C1 segment of cervical spinal cord (tissue), 14 donors: ENCODE measurements at regions not wholly inside any gene's neighbourhood (a gene's known extent, or its start where the extent isn't known, plus 50 kb on each side); places are given as distances from the start of the nearest gene placed in this dataset.
"Not testable (repeated sequence)": the region's sequence is repeated elsewhere in the genome, so short reads cannot be mapped to it uniquely, and the experiment has no call there.

Experiments used
- DNase-seq, 14 donors: peaks; one replicate each; lab custom pipeline; 2025; lab: John Stamatoyannopoulos, UW

DNA sequence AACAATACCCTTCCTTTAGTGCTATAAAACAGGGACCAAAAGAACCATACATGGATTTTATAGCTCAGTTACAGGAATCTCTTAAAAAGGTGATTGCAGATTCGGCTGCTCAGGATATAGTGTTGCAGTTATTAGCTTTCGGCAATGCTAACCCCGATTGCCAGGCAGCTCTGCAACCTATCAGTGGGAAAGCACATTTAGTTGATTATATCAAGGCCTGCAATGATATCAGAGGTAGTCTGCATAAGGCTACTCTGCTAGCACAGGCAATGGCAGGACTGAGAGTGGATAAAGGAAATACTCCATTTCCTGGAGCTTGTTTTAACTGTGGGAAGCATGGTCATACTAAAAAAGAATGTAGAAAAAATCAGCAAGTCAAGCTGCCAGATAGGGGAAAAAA lies 327.7 kb downstream of the REEP3 start:
- DNase-seq = not testable (repeated sequence)

DNA sequence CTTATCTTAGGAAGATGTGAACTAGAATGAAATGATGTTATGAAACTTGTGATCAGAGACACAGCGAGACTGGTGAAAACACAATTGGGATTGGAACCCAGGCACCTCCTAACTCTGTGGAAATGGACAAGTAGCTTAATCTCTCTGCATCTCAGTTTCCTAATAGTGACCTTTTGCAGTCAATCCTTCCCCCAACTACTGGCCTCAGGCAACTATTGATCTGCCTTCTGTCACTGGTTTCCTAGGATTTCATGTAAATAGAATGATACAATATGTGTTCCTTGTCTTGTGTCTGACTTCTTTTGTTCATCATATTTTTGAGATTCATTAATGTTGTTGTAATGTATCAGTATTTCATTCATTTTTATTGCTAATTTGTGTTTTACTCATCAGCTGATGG lies 341.7 kb downstream of the REEP3 start:
- no peak for DNase-seq

DNA sequence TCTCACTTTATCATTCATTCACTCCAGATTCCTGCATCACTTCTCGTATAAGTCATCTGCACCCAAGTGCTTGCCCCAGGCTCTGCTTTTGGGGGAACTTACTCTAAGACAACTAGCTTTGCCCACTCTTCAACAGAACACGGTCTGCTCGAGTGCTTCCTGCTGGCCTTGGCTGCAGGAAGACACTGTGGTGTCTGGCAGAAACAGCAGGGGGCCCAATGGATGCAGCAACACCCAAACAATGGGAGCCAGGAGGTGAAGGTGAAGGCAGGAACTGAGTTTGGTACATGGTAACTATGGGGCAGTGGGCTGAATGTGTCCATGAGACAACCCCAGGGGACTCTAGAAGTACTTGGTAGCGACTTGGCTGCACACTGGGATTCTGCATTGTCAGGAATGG lies 344.0 kb downstream of the REEP3 start:
- DNase-seq = no peak

DNA sequence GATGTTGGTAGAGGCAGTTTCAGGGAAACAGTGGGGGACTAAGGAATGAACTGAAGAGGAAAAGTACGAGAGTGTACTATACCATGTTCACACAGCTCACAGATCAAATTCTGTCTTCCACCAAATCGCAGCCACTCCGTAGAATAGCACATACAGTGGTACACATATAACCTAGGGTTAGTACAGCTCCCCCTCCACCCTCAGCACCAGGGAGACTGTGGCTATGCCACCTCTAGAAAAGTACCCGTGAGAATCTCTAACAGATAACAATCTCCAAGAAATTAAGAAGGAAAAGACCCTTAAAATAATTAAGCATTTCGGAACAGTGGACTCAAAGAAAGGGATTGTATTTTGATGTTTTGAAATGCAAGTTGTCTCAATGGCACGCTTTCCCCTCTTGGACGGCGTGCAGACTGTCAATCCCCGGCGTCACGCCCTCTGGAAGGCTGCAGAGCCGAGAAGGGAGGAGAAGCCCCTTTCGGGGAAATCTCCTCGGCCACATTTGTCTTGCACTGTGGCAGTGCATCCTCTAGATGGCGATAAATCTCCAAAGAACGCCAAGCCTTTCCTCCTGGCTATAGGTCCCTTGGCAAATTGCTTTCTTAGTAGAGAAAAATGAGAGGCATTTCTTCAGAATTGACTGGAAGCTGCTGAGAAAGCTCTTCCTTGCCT lies 345.0 kb downstream of the REEP3 start:
- peak in 8 of 14 donors; percentile 5 to 66 (median 14) for DNase-seq

DNA sequence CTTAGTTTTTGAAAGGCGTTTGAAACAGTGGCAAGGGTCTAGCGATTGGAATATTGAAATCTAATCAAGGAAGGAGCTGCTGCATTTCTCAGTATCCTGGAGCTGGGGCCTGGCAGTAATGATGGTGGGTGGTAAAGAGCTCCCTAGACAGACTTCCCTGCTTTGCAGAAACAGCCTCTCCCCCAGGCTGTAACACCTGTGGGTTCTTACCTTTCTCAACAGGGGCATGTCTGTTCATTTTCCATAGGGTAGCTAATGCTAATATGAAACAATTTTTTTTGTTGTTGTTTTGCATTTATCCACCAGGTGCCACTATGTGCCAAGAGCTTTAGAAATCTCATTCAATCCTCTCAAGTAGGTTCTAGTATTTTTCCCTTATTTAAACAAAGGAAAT lies 345.5 kb downstream of the REEP3 start:
- peak in 1 of 14 donors; percentile 66 for DNase-seq

DNA sequence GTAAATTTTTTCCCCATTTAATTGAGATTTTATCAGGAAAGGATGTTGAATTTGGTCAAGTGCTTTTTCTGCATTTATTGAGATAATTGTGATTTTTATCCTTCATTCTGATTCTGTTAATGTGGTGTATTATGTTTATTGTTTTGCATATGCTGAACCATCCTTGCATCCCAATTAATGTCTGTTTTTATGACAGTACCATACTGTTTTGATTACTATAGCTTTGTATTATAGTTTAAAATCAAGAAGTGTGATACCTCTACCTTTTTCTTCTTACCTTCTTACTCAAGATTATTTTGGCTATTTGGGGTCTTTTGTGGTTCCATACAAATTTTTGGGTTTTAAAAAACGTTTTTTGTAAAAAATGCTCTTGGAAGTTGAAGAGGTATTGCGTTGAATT lies 357.2 kb downstream of the REEP3 start:
- DNase-seq = no peak

DNA sequence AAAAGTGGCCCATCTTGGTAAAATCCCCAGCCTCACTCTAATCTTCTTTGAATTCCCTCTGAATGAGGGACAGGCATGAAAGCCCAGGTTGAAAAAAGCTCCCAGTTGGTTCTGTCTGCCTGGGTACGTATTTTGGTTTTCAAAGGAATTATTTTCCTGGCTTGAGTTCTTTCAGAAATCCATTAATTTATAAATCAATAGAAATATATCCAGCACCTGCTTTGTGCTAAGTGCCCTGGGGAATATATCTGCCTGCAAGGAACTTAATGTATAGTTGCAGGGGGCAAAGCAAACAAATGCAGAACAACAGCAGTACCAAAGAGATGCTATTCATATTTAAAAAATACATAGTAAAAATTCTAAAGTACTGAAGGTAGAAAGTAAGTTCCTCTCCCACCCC lies 362.7 kb downstream of the REEP3 start:
- DNase-seq = no peak

DNA sequence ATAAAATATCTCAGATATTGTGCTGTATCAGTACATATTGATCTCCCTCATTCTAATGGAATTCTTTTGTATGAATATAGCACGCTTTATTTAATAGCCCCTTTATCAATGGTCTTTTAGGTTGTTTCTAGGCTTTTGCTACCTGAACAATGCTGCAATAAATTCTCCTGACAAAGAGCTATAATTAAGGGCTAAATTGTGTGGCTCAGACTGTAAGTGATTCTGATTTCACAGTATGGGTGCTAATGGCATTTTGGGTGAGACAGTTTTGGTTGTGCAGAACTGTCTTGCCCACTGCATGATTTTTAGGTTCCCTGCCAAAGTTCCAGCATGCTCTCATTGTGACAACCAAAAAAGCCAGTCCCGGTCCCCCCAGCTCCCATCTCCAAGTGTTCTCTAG lies 363.2 kb downstream of the REEP3 start:
- DNase-seq = peak in 1 of 14 donors; percentile 39

DNA sequence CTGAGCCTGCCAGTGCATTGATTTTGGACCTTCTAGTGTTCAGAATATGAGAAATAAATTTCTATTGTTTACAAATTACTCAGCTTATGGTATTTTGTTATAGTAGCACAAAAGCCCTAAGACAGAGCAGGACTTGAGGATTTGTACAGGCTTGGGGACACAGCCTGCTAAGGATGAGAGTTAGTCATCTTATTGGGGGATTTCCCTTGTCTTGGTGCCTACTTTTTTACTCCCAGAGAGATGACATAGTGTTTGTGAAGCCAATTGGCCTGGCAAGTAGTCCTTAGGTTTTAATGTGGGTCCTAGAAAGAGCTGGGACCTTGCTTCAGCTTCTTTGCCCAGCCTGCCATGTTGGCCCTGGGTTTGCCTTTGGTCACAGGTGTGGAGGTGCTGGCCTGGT lies 364.0 kb downstream of the REEP3 start:
- DNase-seq = peak in 1 of 14 donors; percentile 13

DNA sequence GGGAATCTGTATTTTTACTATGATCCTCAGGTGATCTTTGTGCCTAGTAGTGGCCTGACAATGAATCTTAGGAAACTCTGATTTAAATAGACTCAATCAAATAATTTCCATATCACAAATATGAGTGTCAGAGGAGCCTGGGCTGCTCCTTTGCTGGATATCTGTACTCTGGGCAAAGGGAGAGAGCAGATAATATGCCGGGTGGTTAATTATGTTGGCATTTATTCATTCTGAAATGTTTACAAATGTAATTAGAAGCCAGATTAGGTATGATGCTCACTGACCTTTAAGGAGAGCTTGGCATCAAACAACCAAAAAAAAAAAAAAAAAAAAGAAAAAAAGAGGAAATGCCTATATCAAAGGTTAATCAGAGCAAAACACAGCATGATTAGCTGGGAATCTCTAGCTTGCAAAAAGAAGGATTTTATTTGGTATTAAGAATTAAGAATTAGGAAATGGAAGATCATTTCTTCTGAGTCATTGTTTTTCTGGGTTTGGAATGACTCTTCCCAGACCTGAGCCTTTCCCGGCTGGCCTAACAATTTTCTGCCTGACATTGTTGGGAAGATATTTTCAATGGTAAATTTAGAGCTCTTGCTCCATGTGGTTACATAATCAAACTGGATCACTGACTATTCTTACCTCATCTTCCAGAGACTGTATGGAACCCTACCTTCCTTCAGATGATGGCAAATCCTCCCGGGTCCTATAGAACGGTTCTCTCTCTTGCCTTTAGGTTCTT lies 365.3 kb downstream of the REEP3 start:
- peak in 1 of 14 donors; percentile 89 for DNase-seq

DNA sequence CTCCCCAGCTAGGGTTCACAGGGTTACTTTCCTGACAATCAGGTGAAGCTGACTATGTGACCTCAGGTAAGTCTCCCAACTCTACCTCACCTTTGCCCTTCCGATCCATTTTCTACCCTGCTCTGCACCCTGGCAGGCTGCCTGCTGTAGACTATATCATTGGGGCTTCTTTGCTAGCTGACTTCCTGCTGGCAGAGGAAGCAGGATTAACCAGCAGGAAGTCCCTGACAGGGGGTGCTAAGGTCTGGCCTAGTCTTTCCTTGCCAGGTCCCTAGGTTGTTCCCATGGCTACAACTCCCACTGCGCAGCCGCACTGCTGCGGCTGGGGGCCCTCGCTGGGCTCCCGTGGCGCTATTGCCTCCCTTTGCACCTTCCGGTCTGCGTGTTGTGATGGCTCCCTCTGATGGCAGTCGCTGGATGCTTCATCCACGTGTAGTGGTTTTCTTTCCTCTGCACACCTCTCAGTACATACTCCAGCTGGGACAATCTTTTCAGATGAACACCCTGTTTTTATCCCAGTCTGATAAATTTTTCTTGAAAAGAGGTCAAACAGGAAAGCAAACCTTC lies 365.9 kb downstream of the REEP3 start:
- DNase-seq = peak in 1 of 14 donors; percentile 86

DNA sequence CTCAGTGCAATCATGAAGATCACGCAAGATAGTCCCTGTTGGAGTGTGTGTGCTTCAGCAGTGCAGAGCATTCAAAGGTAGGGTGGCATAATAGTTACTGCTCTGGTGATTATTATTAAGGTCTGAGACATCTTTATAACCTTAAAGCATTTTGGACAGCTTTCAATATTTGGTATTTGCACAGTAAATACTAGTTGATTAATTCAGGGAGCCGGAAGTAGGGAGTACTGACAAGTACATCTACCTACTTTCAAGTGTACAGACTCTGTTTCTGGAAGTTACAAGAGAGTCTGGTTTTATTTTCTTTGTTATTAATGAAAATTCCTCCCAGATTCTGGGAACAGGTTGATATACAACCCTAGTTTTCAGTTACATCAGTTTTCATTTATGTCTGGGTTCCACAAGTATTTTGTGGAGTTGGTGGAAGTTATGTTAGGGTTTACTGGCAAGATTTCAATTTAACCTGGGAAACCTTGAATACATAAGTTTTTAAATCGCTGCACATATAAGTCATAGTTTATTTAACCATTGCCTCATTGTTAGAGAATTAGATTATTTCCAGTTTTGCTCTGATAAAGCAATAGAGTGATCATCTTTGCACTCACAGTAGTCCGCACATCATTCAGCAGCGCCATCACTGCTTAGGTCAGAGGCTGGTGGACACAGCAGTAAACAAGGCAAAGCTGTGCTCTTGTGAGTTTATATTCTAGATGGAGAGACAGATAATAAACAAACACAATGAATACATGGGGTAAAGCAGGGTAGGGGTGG lies 366.6 kb downstream of the REEP3 start:
- peak in 1 of 14 donors; percentile 29 for DNase-seq

DNA sequence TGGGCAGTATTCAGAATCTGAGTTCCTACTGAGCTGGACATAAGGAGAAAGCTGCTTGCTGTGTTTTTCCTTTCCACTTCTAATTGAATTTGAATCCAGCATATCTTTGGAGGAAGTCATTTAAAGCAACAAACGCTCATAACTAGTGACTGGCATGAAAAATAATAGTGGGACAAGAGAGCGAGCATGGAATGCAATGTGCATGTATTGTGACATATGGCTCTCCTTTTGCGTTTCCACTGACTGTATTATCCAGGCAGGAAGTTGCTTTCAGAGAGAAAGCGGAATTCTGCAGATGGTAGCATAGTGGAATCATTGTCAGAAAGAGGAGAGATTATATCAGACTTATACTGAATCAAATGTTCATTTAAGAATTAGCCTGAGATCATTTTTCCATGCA lies 368.6 kb downstream of the REEP3 start:
- peak in 1 of 14 donors; percentile 90 for DNase-seq

DNA sequence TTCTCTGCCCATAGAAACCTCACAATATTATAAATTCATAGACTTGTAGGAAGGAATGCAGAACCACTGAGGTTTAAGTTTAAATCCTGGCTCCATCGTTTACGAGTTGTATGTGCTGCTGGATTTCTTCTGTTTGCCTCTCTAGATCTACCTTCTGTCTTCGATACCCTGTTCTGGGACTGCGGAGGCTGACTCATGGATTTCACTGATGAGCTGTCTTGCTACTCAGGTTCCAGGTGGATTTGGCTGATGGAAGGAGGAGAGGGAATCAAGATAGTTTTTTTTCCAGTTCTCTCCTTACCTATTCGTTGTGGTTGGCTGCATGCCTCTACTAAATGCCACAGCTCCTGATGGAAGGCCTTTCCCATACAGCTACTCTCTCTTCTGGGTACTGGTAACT lies 375.8 kb downstream of the REEP3 start:
- DNase-seq = no peak

DNA sequence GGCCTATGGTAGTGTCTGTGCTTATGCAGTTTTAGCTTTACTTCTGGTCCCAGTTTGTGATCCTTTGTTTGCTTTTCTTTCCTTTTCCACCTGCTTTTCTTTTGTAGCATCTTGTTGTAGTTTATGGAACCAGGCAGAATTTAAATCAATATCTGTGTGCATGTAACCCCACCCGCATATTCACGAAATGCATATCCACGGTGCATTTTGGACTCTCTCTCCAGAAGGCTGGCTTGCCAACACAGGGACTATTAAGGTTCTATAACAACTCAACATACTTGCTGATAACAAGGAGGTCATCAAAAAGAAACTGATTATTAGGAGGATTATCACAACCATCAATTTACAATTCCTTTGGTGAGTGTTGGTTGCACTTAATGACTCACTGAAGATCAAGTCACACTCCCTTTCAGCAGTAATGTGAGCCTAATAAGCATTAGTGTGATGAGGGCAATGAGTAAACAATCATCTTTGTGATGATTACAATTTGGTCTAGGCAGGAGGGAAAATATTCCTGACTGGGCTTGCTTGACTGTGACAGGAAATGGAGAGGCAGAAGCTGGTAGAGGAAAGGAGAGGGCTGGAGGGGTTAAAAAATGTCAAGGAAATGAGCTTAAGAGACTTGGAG lies 378.6 kb downstream of the REEP3 start:
- no peak for DNase-seq

DNA sequence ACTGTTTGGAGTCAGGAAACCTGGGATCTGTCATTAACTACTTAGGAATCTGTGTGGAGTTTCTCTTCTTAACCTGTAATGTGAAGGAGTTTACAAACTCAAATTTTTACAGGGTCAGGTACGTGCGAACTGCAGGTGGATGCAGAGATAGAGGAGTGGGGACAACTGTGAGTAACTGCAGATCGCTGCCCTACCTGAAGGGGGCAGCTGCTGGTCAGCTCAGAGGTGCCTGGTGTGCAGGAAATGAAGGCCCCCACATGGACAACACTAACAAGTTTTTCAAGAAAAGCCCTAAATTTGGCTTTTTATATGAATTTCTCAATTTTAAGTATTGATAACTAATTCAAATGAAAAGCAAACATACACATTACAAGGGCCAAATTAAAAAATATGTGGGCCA lies 380.0 kb downstream of the REEP3 start:
- DNase-seq = no peak

DNA sequence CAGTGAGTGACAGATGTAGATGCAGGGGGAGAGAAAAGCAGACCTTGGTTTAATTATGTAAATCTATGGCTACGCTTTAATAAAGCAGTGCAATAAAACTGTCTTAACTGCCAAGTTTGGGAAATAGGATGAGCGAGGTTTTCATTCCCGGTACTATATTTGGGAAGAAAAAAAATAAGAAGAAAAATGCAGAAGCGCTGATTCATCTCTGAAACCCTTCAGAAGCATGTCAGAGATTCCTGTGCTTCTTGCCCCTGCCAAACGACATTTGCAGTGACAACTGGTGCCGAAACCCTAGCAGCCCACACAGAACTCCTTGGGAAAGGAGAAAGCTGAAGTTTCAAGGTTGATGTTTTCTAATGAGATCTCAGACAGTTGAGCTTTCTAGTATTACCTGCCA lies 380.7 kb downstream of the REEP3 start:
- no peak for DNase-seq

DNA sequence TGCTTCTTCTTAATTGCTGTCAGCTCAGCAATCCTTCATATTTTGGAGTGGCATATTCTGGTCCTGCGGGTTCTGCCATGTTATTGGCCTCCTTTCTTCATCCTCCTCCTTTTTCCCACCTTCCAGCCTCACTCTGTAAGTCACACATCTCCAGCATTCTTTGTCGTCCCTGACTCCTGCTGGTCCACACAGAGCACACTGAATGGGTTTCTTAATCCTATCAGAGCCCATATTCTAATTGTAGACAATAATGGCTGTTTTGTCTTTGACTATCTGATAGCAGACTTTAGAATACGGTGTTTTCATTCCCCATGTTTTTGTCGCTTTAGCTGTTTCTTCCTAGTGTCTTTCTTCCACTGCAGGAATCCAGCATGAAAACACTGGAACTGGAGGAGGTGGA lies 389.6 kb downstream of the REEP3 start:
- no peak for DNase-seq

DNA sequence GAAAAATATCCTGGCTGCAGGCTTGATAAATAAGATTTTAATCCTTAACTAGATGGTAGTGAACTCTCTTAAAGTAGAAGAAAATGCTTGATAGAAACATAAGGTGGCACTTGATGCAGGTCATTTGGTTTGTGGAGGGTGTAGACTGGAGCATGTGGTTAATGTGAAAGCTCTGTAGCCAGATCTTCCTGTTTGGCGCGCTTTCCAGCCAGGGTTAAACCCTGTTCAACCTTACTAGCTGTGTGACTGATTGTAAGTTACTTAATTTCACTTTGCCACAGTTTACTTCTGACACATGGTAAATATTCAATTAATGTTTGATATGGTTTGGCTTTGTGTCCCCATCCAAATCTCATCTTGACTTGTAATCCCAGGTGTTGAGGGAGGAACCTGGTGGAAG lies 394.0 kb downstream of the REEP3 start:
- no peak for DNase-seq

DNA sequence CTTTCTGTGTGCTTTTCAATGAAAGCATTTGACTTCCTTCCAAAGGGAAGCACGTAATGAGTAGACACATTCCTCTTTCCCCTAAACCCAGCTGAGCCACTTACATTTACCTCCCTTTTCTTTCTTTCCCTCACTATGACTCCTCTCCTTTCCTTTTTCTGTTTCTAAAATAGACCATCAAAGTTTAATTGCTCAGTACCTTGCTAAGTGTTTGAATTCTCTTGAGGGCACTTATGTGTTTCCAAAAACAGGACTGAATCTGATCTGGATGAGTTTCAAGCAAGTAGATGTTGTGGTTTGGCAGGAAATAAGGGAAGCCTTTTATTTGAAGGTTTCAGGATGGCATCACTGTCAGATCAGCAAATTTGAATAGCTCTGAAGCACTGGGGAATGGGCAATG lies 396.2 kb downstream of the REEP3 start:
- no peak for DNase-seq

DNA sequence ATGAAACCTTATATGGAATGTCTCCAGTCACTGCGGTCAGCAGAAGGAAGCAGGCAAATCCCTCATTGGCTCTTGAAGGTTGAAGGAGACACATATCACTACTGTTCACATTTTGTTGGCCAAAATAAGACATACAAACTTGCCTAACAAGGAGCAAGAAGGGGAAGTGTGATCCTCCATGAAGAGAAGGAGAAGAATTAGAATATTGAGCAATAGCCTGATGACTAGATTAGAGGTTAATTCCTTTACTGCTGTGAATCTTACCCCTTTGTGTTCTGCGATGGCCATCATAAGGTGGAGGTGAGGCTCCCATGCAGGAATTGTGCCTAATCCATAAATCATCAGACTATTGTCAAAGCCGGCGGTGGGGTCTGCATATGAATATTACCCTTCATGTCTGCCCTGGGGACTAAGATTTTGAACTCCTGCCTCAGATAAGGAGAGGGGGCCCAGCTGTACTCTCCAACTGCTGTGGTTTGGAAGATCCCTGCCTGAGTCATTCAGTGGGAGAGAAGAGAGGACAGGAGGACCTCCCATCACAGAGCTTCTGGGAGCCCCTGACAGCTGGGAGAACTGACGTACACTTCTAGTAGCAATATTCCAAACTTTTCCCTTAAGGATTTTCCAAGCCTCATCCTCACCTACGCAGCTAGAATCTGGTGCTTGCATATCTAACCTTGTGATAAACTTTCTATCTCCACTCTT lies 398.5 kb downstream of the REEP3 start:
- no peak for DNase-seq
